ENCODE measurements at regions not wholly inside any gene's neighbourhood (a gene's known extent, or its start where the extent isn't known, plus 50 kb on each side); places are given as distances from the start of the nearest gene placed in this dataset.
"Not testable (repeated sequence)": the region's sequence is repeated elsewhere in the genome, so short reads cannot be mapped to it uniquely, and the experiment has no call there.

GRCh38 chr9:29628856-29629255, 2055.6 kb upstream of the C9orf72 start:
- not testable (repeated sequence) for DNase-seq

GRCh38 chr9:29637471-29638237, 2064.4 kb upstream of the C9orf72 start:
- no peak for DNase-seq

- no peak for DNase-seq
Observed at GRCh38 chr9:29640507-29640906, 2067.2 kb upstream of the C9orf72 start.

- DNase-seq, result no peak
Observed at GRCh38 chr9:29644514-29644913, 2071.2 kb upstream of the C9orf72 start.

GRCh38 chr9:29647451-29647850, 2074.2 kb upstream of the C9orf72 start:
- DNase-seq, result no peak

- DNase-seq, result no peak
Observed at GRCh38 chr9:29648132-29648531, 2074.9 kb upstream of the C9orf72 start.

GRCh38 chr9:29648601-29649000, 2075.3 kb upstream of the C9orf72 start:
- no peak for DNase-seq

GRCh38 chr9:29656641-29657406, 2083.5 kb upstream of the C9orf72 start:
- no peak for DNase-seq

GRCh38 chr9:29657821-29658220, 2084.5 kb upstream of the C9orf72 start:
- DNase-seq, result no peak

GRCh38 chr9:29659014-29659413, 2085.7 kb upstream of the C9orf72 start:
- no peak for DNase-seq

GRCh38 chr9:29659736-29660135, 2086.5 kb upstream of the C9orf72 start:
- DNase-seq, result no peak

- peak; percentile 26 for DNase-seq
Observed at GRCh38 chr9:29668732-29669131, 2095.5 kb upstream of the C9orf72 start.

GRCh38 chr9:29669613-29670012, 2096.3 kb upstream of the C9orf72 start:
- no peak for DNase-seq

- DNase-seq, result no peak
Observed at GRCh38 chr9:29685531-29685930, 2112.2 kb upstream of the C9orf72 start.

GRCh38 chr9:29691145-29691544, 2117.9 kb upstream of the C9orf72 start:
- DNase-seq, result no peak

GRCh38 chr9:29691758-29692407, 2118.6 kb upstream of the C9orf72 start:
- DNase-seq, result no peak

GRCh38 chr9:29697011-29697410, 2123.7 kb upstream of the C9orf72 start:
- DNase-seq, result no peak

- DNase-seq, result no peak
Observed at GRCh38 chr9:29701559-29701958, 2128.3 kb upstream of the C9orf72 start.

GRCh38 chr9:29701971-29702370, 2128.7 kb upstream of the C9orf72 start:
- DNase-seq, result no peak

GRCh38 chr9:29714860-29715259, 2141.6 kb upstream of the C9orf72 start:
- DNase-seq, result no peak

GRCh38 chr9:29717631-29718030, 2144.3 kb upstream of the C9orf72 start:
- no peak for DNase-seq

GRCh38 chr9:29730163-29730562, 2156.9 kb upstream of the C9orf72 start:
- no peak for DNase-seq

GRCh38 chr9:29740518-29740917, 2167.2 kb upstream of the C9orf72 start:
- no peak for DNase-seq

All from tongue (tissue), 1 donor.